GM23338 (cell line): ENCODE measurements at regions not wholly inside any gene's neighbourhood (a gene's known extent, or its start where the extent isn't known, plus 50 kb on each side); places are given as distances from the start of the nearest gene placed in this dataset.

Source experiments
- ATAC-seq: fragments of 200-7000 bp; cut with Tn5 transposase; 3 replicates; pipeline ENCODE4 v1.9.1; 2020
- DNase-seq: peaks from one replicate; pipeline ENCODE4 v3.0.0-alpha.2; 2015; ENCODE audit warnings: low spot score
- H2AFZ ChIP-seq: fragments of 200-600 bp; sonication (generic); 2 replicates; pipeline ENCODE4 v1.8.0; 2016; ENCODE audit warnings: antibody characterized with exemption, mild to moderate bottlenecking, moderate library complexity
- H3F3A ChIP-seq: fragments of 200-600 bp; sonication (generic); replicated peaks from 2 replicates; pipeline ENCODE4 v1.8.0; 2017; ENCODE audit warnings: antibody characterized with exemption, mixed run types, low read depth
- H3K27ac ChIP-seq: fragments of 200-600 bp; sonication (generic); 2 replicates; pipeline ENCODE4 v1.6.1; 2016; ENCODE audit warnings: low read depth
- H3K27me3 ChIP-seq: fragments of 200-600 bp; sonication (generic); 2 replicates; pipeline ENCODE4 v1.8.0; 2016; ENCODE audit warnings: mild to moderate bottlenecking, mixed run types, moderate library complexity; ENCODE audit not compliant: insufficient read depth
- H3K36me3 ChIP-seq: fragments of 200-600 bp; sonication (generic); 2 replicates; pipeline ENCODE4 v1.8.0; 2016; ENCODE audit warnings: mild to moderate bottlenecking; ENCODE audit not compliant: insufficient read depth
- H3K4me1 ChIP-seq: fragments of 200-600 bp; sonication (generic); 2 replicates; pipeline ENCODE4 v1.8.0; 2016; ENCODE audit warnings: mild to moderate bottlenecking, moderate library complexity; ENCODE audit not compliant: insufficient read depth
- H3K4me2 ChIP-seq: fragments of 200-600 bp; sonication (generic); 2 replicates; pipeline ENCODE4 v1.7.1; 2017; ENCODE audit warnings: mixed run types
- H3K4me3 ChIP-seq: fragments of 200-600 bp; sonication (generic); 2 replicates; pipeline ENCODE4 v1.6.1; 2016; ENCODE audit warnings: mixed run types
- H3K79me2 ChIP-seq: fragments of 200-600 bp; sonication (generic); replicated peaks from 2 replicates; pipeline ENCODE4 v1.8.0; 2017; ENCODE audit warnings: mild to moderate bottlenecking; ENCODE audit not compliant: insufficient read depth
- H3K9me2 ChIP-seq: fragments of 200-600 bp; sonication (generic); 2 replicates; pipeline ENCODE4 v1.8.0; 2017; ENCODE audit not compliant: insufficient read depth
- H4K20me1 ChIP-seq: fragments of 200-600 bp; sonication (generic); replicated peaks from 2 replicates; pipeline ENCODE4 v1.8.0; 2017; ENCODE audit warnings: mild to moderate bottlenecking; ENCODE audit not compliant: insufficient read depth
- H3K27ac Mint-ChIP-seq: 2 replicates; pipeline ENCODE4 v1.8.0; 2020; ENCODE audit warnings: inconsistent platforms, mild to moderate bottlenecking, moderate library complexity, mixed read lengths
- H3K27me3 Mint-ChIP-seq: 3 replicates; pipeline ENCODE4 v1.8.0; 2022; ENCODE audit warnings: low read depth, mild to moderate bottlenecking, moderate library complexity, mixed read lengths, inconsistent platforms; ENCODE audit not compliant: insufficient read depth, poor library complexity
- H3K36me3 Mint-ChIP-seq: 3 replicates; pipeline ENCODE4 v1.8.0; 2021; ENCODE audit warnings: low read depth, mild to moderate bottlenecking, inconsistent platforms, moderate library complexity, mixed read lengths
- H3K4me1 Mint-ChIP-seq: 3 replicates; pipeline ENCODE4 v1.8.0; 2020; ENCODE audit warnings: mild to moderate bottlenecking, inconsistent platforms, mixed read lengths
- H3K4me3 Mint-ChIP-seq: 3 replicates; pipeline ENCODE4 v1.8.0; 2021; ENCODE audit warnings: moderate library complexity, mild to moderate bottlenecking, inconsistent platforms, mixed read lengths
- H3K9me3 Mint-ChIP-seq: 3 replicates; pipeline ENCODE4 v1.8.0; 2020; ENCODE audit warnings: moderate library complexity, mild to moderate bottlenecking, inconsistent platforms, mixed read lengths
- CREB1 ChIP-seq: fragments of 250-450 bp; sonication (Bioruptor Pico); IDR thresholded peaks from 2 replicates; pipeline ENCODE4 v1.5.0; 2020; ENCODE audit warnings: low read depth, mild to moderate bottlenecking, moderate library complexity
- EZH2 ChIP-seq: fragments of 200-600 bp; sonication (generic); IDR thresholded peaks from one replicate; pipeline ENCODE4 v1.8.0; 2017; ENCODE audit warnings: antibody characterized with exemption, mild to moderate bottlenecking, low read depth; ENCODE audit not compliant: unreplicated experiment
- EZH2phosphoT487 ChIP-seq: fragments of 200-600 bp; sonication (generic); IDR thresholded peaks from one replicate; pipeline ENCODE4 v1.8.1; 2018; ENCODE audit warnings: antibody characterized with exemption; ENCODE audit not compliant: unreplicated experiment
- POLR2AphosphoS5 ChIP-seq: IDR thresholded peaks from 2 replicates; pipeline ENCODE4 v1.6.1; 2016; ENCODE audit warnings: antibody characterized with exemption, low read depth
- ZNF114 ChIP-seq: fragments of 250-450 bp; sonication (Bioruptor Pico); IDR thresholded peaks from 2 replicates; pipeline ENCODE4 v1.5.0; 2020; ENCODE audit warnings: mild to moderate bottlenecking, moderate library complexity
- TF ChIP-seq, protein P1 (sequence below): fragments of 250-450 bp; sonication (Bioruptor Pico); IDR thresholded peaks from 2 replicates; pipeline ENCODE4 v1.5.0; 2020; ENCODE audit warnings: mild to moderate bottlenecking, moderate library complexity
- TF ChIP-seq, protein P2 (sequence below), 2 experiments: fragments of 200-600 bp in 1 of 2; sonication (generic) in 1 of 2; conservative IDR thresholded peaks; 2 replicates each; pipeline versions ENCODE4 v1.5.1 to v1.6.1; 2016 to 2017; ENCODE audit warnings: antibody characterized with exemption in 2 of 2, low read depth in 2 of 2, mild to moderate bottlenecking in 2 of 2, moderate library complexity in 1 of 2

DNA sequence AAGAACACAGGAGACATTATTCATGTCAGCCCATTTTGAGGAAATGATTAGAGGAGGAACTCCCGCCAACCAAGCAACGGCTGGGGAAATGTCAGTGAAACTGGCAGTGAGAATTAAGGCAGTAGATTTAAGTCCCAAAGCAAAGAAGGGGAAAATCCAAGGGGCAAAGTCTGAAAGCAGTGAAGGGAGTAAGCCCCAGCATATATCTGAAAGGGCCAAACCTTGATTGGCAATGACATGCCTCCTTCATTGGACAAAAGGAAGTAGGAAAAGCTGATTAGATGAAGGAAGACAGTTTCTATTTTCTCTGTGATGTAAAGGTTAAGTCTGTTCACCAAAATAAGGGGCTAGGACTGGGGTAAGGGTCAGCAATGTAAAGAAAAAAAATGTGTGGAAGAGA lies 190.3 kb downstream of the RNF144B start (continued):
- TF ChIP-seq, protein P1, sequence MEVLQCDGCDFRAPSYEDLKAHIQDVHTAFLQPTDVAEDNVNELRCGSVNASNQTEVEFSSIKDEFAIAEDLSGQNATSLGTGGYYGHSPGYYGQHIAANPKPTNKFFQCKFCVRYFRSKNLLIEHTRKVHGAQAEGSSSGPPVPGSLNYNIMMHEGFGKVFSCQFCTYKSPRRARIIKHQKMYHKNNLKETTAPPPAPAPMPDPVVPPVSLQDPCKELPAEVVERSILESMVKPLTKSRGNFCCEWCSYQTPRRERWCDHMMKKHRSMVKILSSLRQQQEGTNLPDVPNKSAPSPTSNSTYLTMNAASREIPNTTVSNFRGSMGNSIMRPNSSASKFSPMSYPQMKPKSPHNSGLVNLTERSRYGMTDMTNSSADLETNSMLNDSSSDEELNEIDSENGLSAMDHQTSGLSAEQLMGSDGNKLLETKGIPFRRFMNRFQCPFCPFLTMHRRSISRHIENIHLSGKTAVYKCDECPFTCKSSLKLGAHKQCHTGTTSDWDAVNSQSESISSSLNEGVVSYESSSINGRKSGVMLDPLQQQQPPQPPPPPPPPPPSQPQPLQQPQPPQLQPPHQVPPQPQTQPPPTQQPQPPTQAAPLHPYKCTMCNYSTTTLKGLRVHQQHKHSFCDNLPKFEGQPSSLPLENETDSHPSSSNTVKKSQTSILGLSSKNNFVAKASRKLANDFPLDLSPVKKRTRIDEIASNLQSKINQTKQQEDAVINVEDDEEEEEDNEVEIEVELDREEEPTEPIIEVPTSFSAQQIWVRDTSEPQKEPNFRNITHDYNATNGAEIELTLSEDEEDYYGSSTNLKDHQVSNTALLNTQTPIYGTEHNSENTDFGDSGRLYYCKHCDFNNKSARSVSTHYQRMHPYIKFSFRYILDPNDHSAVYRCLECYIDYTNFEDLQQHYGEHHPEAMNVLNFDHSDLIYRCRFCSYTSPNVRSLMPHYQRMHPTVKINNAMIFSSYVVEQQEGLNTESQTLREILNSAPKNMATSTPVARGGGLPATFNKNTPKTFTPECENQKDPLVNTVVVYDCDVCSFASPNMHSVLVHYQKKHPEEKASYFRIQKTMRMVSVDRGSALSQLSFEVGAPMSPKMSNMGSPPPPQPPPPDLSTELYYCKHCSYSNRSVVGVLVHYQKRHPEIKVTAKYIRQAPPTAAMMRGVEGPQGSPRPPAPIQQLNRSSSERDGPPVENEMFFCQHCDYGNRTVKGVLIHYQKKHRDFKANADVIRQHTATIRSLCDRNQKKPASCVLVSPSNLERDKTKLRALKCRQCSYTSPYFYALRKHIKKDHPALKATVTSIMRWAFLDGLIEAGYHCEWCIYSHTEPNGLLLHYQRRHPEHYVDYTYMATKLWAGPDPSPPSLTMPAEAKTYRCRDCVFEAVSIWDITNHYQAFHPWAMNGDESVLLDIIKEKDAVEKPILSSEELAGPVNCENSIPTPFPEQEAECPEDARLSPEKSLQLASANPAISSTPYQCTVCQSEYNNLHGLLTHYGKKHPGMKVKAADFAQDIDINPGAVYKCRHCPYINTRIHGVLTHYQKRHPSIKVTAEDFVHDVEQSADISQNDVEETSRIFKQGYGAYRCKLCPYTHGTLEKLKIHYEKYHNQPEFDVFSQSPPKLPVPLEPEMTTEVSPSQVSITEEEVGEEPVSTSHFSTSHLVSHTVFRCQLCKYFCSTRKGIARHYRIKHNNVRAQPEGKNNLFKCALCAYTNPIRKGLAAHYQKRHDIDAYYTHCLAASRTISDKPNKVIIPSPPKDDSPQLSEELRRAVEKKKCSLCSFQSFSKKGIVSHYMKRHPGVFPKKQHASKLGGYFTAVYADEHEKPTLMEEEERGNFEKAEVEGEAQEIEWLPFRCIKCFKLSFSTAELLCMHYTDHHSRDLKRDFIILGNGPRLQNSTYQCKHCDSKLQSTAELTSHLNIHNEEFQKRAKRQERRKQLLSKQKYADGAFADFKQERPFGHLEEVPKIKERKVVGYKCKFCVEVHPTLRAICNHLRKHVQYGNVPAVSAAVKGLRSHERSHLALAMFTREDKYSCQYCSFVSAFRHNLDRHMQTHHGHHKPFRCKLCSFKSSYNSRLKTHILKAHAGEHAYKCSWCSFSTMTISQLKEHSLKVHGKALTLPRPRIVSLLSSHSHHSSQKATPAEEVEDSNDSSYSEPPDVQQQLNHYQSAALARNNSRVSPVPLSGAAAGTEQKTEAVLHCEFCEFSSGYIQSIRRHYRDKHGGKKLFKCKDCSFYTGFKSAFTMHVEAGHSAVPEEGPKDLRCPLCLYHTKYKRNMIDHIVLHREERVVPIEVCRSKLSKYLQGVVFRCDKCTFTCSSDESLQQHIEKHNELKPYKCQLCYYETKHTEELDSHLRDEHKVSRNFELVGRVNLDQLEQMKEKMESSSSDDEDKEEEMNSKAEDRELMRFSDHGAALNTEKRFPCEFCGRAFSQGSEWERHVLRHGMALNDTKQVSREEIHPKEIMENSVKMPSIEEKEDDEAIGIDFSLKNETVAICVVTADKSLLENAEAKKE (CRISPR knock-in tag), result no peak
- TF ChIP-seq EZH2phosphoT487 (no peak), POLR2AphosphoS5 (no peak), CREB1 (no peak)
- TF ChIP-seq, protein P2, sequence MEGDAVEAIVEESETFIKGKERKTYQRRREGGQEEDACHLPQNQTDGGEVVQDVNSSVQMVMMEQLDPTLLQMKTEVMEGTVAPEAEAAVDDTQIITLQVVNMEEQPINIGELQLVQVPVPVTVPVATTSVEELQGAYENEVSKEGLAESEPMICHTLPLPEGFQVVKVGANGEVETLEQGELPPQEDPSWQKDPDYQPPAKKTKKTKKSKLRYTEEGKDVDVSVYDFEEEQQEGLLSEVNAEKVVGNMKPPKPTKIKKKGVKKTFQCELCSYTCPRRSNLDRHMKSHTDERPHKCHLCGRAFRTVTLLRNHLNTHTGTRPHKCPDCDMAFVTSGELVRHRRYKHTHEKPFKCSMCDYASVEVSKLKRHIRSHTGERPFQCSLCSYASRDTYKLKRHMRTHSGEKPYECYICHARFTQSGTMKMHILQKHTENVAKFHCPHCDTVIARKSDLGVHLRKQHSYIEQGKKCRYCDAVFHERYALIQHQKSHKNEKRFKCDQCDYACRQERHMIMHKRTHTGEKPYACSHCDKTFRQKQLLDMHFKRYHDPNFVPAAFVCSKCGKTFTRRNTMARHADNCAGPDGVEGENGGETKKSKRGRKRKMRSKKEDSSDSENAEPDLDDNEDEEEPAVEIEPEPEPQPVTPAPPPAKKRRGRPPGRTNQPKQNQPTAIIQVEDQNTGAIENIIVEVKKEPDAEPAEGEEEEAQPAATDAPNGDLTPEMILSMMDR (conservative IDR thresholded peaks at IDR 0.05; ENCODE audit: low read depth in 2 of 2), result no peak

DNA sequence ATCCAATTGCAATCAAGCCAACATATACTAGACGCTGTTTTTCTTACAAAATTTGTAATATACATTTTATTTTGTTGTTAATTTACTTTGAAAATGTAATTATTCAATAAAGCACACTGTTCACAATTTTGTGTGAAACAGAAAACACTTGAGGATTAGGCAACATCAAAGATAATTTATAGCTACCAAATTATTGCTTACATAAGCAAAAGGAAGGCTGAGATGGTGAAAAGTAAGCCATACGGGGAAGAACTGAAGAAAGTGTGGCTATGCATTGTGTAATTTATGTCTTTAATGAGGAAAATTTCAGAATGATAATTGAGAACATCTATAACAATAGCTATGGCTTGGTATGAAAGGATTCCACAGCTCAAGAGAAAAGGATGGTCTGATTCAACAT lies 192.0 kb downstream of the RNF144B start:
- DNase-seq (no peak), ATAC-seq (no peak)
- Histone ChIP-seq H3K36me3 (no peaks in the 10 kb centered on the region), H3K79me2 (no peaks in the 10 kb centered on the region), H3K27ac (no peak overlapping the region), H3K4me1 (no peaks in the 10 kb centered on the region), H2AFZ (no peak overlapping the region), H3F3A (no peaks in the 10 kb centered on the region), H3K9me2 (no peaks in the 10 kb centered on the region), H3K4me2 (no peak overlapping the region), H4K20me1 (no peaks in the 10 kb centered on the region), H3K4me3 (no peak overlapping the region), H3K27me3 (no peaks in the 10 kb centered on the region)
- TF ChIP-seq ZNF114 (CRISPR knock-in tag) (no peak), EZH2 (no peak), EZH2phosphoT487 (no peak)
- no peak overlapping the region for H3K4me3 Mint-ChIP-seq
- no peaks in the 10 kb centered on the region for H3K4me1 Mint-ChIP-seq
- H3K27ac Mint-ChIP-seq, result no peak overlapping the region
- no peaks in the 10 kb centered on the region for H3K27me3 Mint-ChIP-seq
- no peaks in the 10 kb centered on the region for H3K36me3 Mint-ChIP-seq
- no peaks in the 10 kb centered on the region for H3K9me3 Mint-ChIP-seq
